Neural progenitor cell (in vitro differentiated cells): ENCODE measurements at regions not wholly inside any gene's neighbourhood (a gene's known extent, or its start where the extent isn't known, plus 50 kb on each side); places are given as distances from the start of the nearest gene placed in this dataset.
"Not testable (repeated sequence)": the region's sequence is repeated elsewhere in the genome, so short reads cannot be mapped to it uniquely, and the experiment has no call there.

Experiments
- DNase-seq: peaks from one replicate; pipeline ENCODE4 v3.0.0-alpha.2; 2016; ENCODE audit warnings: low spot score
- H2AFZ ChIP-seq: fragments of 200-600 bp; sonication (generic); replicated peaks from 2 replicates; pipeline ENCODE4 v1.6.1; 2016; ENCODE audit warnings: antibody characterized with exemption
- H3F3A ChIP-seq: fragments of 200-600 bp; sonication (generic); 2 replicates; pipeline ENCODE4 v1.6.1; 2016; ENCODE audit warnings: antibody characterized with exemption, low read depth
- H3K27ac ChIP-seq: fragments of 200-600 bp; sonication (generic); 2 replicates; pipeline ENCODE4 v1.5.1; 2016; ENCODE audit warnings: mild to moderate bottlenecking
- H3K27me3 ChIP-seq: fragments of 200-600 bp; sonication (generic); 2 replicates; pipeline ENCODE4 v1.6.1; 2016; ENCODE audit warnings: mild to moderate bottlenecking, moderate library complexity
- H3K36me3 ChIP-seq: fragments of 200-600 bp; sonication (generic); 2 replicates; pipeline ENCODE4 v1.5.1; 2016
- H3K4me1 ChIP-seq: fragments of 200-600 bp; sonication (generic); 2 replicates; pipeline ENCODE4 v1.6.1; 2016; ENCODE audit warnings: mixed run types
- H3K4me2 ChIP-seq: fragments of 200-600 bp; sonication (generic); 2 replicates; pipeline ENCODE4 v1.6.1; 2016
- H3K4me3 ChIP-seq: fragments of 200-600 bp; sonication (generic); 2 replicates; pipeline ENCODE4 v1.5.1; 2016
- H3K79me2 ChIP-seq: fragments of 200-600 bp; sonication (generic); 2 replicates; pipeline ENCODE4 v1.6.1; 2016; ENCODE audit warnings: low read depth
- H3K9ac ChIP-seq: fragments of 200-600 bp; sonication (generic); 2 replicates; pipeline ENCODE4 v1.6.1; 2016
- H3K9me3 ChIP-seq: fragments of 200-600 bp; sonication (generic); 2 replicates; pipeline ENCODE4 v1.5.1; 2016; ENCODE audit warnings: low read depth
- H4K20me1 ChIP-seq: fragments of 200-600 bp; sonication (generic); 2 replicates; pipeline ENCODE4 v1.6.1; 2016; ENCODE audit warnings: low read depth
- H3K27ac Mint-ChIP-seq: 3 replicates; pipeline ENCODE4 v1.8.0; 2021; ENCODE audit warnings: mixed read lengths
- H3K27me3 Mint-ChIP-seq: 2 replicates; pipeline ENCODE4 v1.8.0; 2022; ENCODE audit warnings: low read depth, mild to moderate bottlenecking, inconsistent platforms, moderate library complexity, mixed read lengths; ENCODE audit not compliant: insufficient read depth
- H3K36me3 Mint-ChIP-seq: 3 replicates; pipeline ENCODE4 v1.8.0; 2021; ENCODE audit warnings: mixed read lengths
- H3K4me1 Mint-ChIP-seq: 3 replicates; pipeline ENCODE4 v1.8.0; 2021; ENCODE audit warnings: mixed read lengths
- H3K4me3 Mint-ChIP-seq: 3 replicates; pipeline ENCODE4 v1.8.0; 2021; ENCODE audit warnings: mild to moderate bottlenecking, moderate library complexity, mixed read lengths
- H3K9me3 Mint-ChIP-seq: 3 replicates; pipeline ENCODE4 v1.8.0; 2020; ENCODE audit warnings: mixed read lengths
- EZH2 ChIP-seq: fragments of 200-600 bp; sonication (generic); IDR thresholded peaks from 2 replicates; pipeline ENCODE4 v1.6.1; 2017; ENCODE audit warnings: antibody characterized with exemption, mild to moderate bottlenecking, moderate library complexity
- EZH2phosphoT487 ChIP-seq: fragments of 200-600 bp; sonication (generic); IDR thresholded peaks from 2 replicates; pipeline ENCODE4 v1.6.1; 2017; ENCODE audit warnings: antibody characterized with exemption
- TF ChIP-seq, protein P1 (sequence below): fragments of 200-600 bp; sonication (generic); IDR thresholded peaks from 2 replicates; pipeline ENCODE4 v1.5.1; 2017; ENCODE audit warnings: antibody characterized with exemption, mild to moderate bottlenecking

DNA sequence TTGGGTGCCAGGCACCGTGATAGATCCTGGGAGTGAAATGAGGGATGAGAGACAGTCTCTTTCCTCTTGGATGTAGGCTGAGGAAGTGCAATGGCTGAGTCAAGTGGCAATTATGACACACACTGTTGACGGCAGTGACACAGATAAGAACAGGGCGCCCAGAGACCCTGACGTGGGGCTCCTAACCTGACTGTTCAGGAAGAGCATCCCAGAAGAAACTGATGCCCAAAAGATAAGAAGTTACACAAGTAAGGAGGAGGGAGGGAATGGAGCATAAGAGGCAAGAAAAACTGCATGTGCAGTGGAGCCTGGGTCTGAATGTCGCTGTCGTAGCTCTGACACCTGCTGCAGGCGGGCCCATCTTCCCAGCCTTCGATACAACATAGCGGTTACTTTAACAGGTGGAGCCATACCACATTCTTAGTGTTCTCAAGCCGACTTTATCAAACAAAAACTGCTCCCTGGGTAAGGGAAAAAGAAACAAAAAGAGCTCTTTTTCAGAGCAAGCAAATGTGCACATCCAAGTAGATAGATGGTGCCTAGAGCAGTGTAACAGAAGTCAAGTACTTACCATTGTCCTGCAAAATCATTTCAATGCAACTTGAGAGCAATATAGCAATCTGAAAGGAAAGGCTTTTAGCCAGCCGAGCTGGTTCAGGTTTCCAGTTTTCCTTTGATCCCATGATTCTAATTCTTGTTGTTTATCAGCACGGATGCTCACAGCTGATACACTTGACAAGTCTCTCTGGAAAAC lies 463.9 kb upstream of the JARID2 start:
- peaks cover 54% of the 10 kb centered on the region for H3K4me1 ChIP-seq
- no peak overlapping the region for H3K4me3 ChIP-seq
- H3K27me3 ChIP-seq = no peaks in the 10 kb centered on the region
- Mint-ChIP-seq H3K9me3 (peaks cover 8% of the 10 kb centered on the region), H3K4me1 (peaks cover 45% of the 10 kb centered on the region), H3K36me3 (peaks cover 4% of the 10 kb centered on the region), H3K27me3 (no peaks in the 10 kb centered on the region), H3K4me3 (no peak overlapping the region), H3K27ac (no peak overlapping the region)
- H3K79me2 ChIP-seq = no peaks in the 10 kb centered on the region
- H3K27ac ChIP-seq = no peak overlapping the region
- peaks cover 48% of the 10 kb centered on the region for H3F3A ChIP-seq
- no peaks in the 10 kb centered on the region for H4K20me1 ChIP-seq
- no peak overlapping the region for H2AFZ ChIP-seq
- H3K9me3 ChIP-seq = no peaks in the 10 kb centered on the region
- no peak overlapping the region for H3K4me2 ChIP-seq
- H3K36me3 ChIP-seq = no peaks in the 10 kb centered on the region
- TF ChIP-seq, protein P1, sequence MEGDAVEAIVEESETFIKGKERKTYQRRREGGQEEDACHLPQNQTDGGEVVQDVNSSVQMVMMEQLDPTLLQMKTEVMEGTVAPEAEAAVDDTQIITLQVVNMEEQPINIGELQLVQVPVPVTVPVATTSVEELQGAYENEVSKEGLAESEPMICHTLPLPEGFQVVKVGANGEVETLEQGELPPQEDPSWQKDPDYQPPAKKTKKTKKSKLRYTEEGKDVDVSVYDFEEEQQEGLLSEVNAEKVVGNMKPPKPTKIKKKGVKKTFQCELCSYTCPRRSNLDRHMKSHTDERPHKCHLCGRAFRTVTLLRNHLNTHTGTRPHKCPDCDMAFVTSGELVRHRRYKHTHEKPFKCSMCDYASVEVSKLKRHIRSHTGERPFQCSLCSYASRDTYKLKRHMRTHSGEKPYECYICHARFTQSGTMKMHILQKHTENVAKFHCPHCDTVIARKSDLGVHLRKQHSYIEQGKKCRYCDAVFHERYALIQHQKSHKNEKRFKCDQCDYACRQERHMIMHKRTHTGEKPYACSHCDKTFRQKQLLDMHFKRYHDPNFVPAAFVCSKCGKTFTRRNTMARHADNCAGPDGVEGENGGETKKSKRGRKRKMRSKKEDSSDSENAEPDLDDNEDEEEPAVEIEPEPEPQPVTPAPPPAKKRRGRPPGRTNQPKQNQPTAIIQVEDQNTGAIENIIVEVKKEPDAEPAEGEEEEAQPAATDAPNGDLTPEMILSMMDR = no peak
- TF ChIP-seq EZH2phosphoT487 (no peak), EZH2 (no peak)
- DNase-seq = no peak
- no peak overlapping the region for H3K9ac ChIP-seq

DNA sequence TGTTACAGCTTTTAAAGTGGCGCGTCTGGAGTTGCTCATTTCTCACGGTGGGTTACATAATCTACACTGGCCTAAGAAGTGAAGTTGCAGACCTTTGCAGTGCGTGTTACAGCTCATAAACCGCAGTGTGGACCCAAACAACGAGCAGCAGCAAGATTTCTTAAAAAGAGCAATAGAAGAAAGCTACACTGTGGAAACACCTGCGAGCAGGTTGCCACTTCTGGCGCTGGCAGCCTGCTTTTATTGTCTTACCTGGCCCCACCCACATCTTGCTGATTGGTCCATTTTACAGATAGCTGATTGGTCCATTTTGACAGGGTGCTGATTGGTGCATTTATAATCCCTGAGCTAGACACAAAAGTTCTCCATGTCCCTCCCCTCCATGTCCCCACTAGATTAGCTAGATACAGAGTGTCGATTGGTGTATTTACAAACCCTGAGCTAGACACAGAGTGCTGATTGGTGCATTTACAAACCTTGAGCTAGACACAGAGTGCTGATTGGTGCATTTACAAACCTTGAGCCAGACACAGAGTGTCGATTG lies 462.9 kb upstream of the JARID2 start:
- H3F3A ChIP-seq = peaks cover 40% of the 10 kb centered on the region
- H2AFZ ChIP-seq, H3K27ac ChIP-seq, H3K79me2 ChIP-seq, H3K4me3 Mint-ChIP-seq, H3K4me2 ChIP-seq, H3K9me3 ChIP-seq, H4K20me1 ChIP-seq, H3K4me3 ChIP-seq, DNase-seq, H3K36me3 Mint-ChIP-seq, H3K9ac ChIP-seq, H3K36me3 ChIP-seq, H3K9me3 Mint-ChIP-seq, H3K27me3 ChIP-seq, H3K27me3 Mint-ChIP-seq, H3K27ac Mint-ChIP-seq: not testable (repeated sequence)
- peaks cover 55% of the 10 kb centered on the region for H3K4me1 ChIP-seq
- peaks cover 48% of the 10 kb centered on the region for H3K4me1 Mint-ChIP-seq

DNA sequence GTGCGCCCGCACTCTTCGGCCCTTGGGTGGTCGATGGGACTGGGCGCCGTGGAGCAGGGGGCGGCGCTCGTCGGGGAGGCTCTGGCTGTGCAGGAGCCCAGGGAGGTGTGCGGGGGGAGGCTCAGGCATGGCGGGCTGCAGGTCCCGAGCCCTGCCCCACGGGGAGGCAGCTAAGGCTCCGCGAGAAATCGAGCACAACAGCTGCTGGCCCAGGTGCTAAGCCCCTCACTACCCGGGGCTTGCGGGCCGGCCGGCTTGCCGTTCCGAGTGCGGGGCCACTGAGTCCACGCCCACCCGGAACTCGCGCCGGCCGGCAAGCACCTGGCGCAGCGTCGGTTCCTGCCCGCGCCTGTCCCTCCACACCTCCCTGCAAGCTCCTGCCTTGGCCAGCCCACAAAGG lies 462.3 kb upstream of the JARID2 start:
- Histone ChIP-seq H3F3A (peaks cover 34% of the 10 kb centered on the region), H3K79me2 (no peaks in the 10 kb centered on the region), H3K9ac (no peak overlapping the region), H2AFZ (no peak overlapping the region), H3K4me3 (no peak overlapping the region), H3K4me2 (no peak overlapping the region), H4K20me1 (no peaks in the 10 kb centered on the region), H3K27ac (peak overlapping the region; percentile 86), H3K36me3 (no peaks in the 10 kb centered on the region), H3K27me3 (no peaks in the 10 kb centered on the region), H3K4me1 (peaks cover 53% of the 10 kb centered on the region), H3K9me3 (no peaks in the 10 kb centered on the region)
- Mint-ChIP-seq H3K4me3 (no peak overlapping the region), H3K9me3 (peaks cover 8% of the 10 kb centered on the region), H3K4me1 (peaks cover 46% of the 10 kb centered on the region), H3K36me3 (peaks cover 2% of the 10 kb centered on the region), H3K27me3 (no peaks in the 10 kb centered on the region), H3K27ac (no peak overlapping the region)
- TF ChIP-seq, protein P1 = no peak
- TF ChIP-seq EZH2 (no peak), EZH2phosphoT487 (no peak)
- DNase-seq = no peak
